Mucosa of rectum (tissue), 2 donors: ENCODE measurements at regions not wholly inside any gene's neighbourhood (a gene's known extent, or its start where the extent isn't known, plus 50 kb on each side); places are given as distances from the start of the nearest gene placed in this dataset.

Experiments
- H3K27ac ChIP-seq, 2 donors: one replicate each; pipeline ENCODE4 v1.7.0; 2013; ENCODE audit warnings: inconsistent platforms in 2 of 2, low read depth in 2 of 2, low read length in 2 of 2
- H3K27me3 ChIP-seq, 2 donors: one replicate each; pipeline ENCODE4 v1.7.0; 2013; ENCODE audit warnings: low read length in 2 of 2; ENCODE audit not compliant: control insufficient read depth in 2 of 2, insufficient read depth in 2 of 2
- H3K36me3 ChIP-seq, 2 donors: one replicate each; pipeline ENCODE4 v1.7.0; 2013; ENCODE audit warnings: low read length in 2 of 2; ENCODE audit not compliant: control insufficient read depth in 2 of 2, insufficient read depth in 2 of 2
- H3K4me1 ChIP-seq, 2 donors: one replicate each; pipeline ENCODE4 v1.7.0; 2013; ENCODE audit warnings: low read length in 2 of 2, mild to moderate bottlenecking in 1 of 2; ENCODE audit not compliant: control insufficient read depth in 2 of 2, insufficient read depth in 2 of 2
- H3K4me3 ChIP-seq, 2 donors: one replicate each; pipeline ENCODE4 v1.7.0; 2013; ENCODE audit warnings: low read length in 2 of 2
- H3K9ac ChIP-seq, 2 donors: one replicate each; pipeline ENCODE4 v1.7.0; 2013; ENCODE audit warnings: low read length in 2 of 2, low read depth in 1 of 2, mild to moderate bottlenecking in 1 of 2
- H3K9me3 ChIP-seq, 2 donors: one replicate each; pipeline ENCODE4 v1.7.0; 2013; ENCODE audit warnings: low read length in 2 of 2; ENCODE audit not compliant: control insufficient read depth in 2 of 2
- donor health status: healthy.
- donor health status: Normal muscosa, but diverticular disease.

- Histone ChIP-seq H3K9me3 (no peaks in the 10 kb centered on the region), H3K4me1 (no peaks in the 10 kb centered on the region), H3K36me3 (no peaks in the 10 kb centered on the region), H3K27me3 (no peaks in the 10 kb centered on the region), H3K9ac (no peak overlapping the region), H3K27ac (no peak overlapping the region), H3K4me3 (no peak overlapping the region)
Measured at GRCh38 chr1:213371847-213372619, 321.0 kb downstream of the RPS6KC1 start.

- Histone ChIP-seq H3K9me3 (no peaks in the 10 kb centered on the region), H3K9ac (no peak overlapping the region), H3K27me3 (no peaks in the 10 kb centered on the region), H3K36me3 (no peaks in the 10 kb centered on the region), H3K4me3 (no peak overlapping the region), H3K27ac (no peak overlapping the region), H3K4me1 (no peaks in the 10 kb centered on the region)
Measured at GRCh38 chr1:213374369-213374768, 323.3 kb downstream of the RPS6KC1 start.

GRCh38 chr1:213375002-213375401, 324.0 kb downstream of the RPS6KC1 start:
- H3K36me3 ChIP-seq: no peaks in the 10 kb centered on the region
- no peak overlapping the region for H3K27ac ChIP-seq
- no peaks in the 10 kb centered on the region for H3K4me1 ChIP-seq
- no peaks in the 10 kb centered on the region for H3K9me3 ChIP-seq
- no peak overlapping the region for H3K9ac ChIP-seq
- no peak overlapping the region for H3K4me3 ChIP-seq
- no peaks in the 10 kb centered on the region for H3K27me3 ChIP-seq

- no peak overlapping the region for H3K9ac ChIP-seq
- no peak overlapping the region for H3K27ac ChIP-seq
- H3K9me3 ChIP-seq: peaks cover 0 to 2% of the 10 kb centered on the region in 2 donors
- H3K4me1 ChIP-seq: no peaks in the 10 kb centered on the region
- H3K27me3 ChIP-seq: no peaks in the 10 kb centered on the region
- H3K4me3 ChIP-seq: no peak overlapping the region
- no peaks in the 10 kb centered on the region for H3K36me3 ChIP-seq
Measured at GRCh38 chr1:213376862-213377372, 325.9 kb downstream of the RPS6KC1 start.

GRCh38 chr1:213380865-213381264, 329.8 kb downstream of the RPS6KC1 start:
- Histone ChIP-seq H3K4me3 (no peak overlapping the region), H3K36me3 (no peaks in the 10 kb centered on the region), H3K9me3 (peaks cover 0 to 2% of the 10 kb centered on the region in 2 donors), H3K9ac (no peak overlapping the region), H3K27me3 (no peaks in the 10 kb centered on the region), H3K4me1 (no peaks in the 10 kb centered on the region), H3K27ac (no peak overlapping the region)

GRCh38 chr1:213381572-213382084, 330.6 kb downstream of the RPS6KC1 start:
- Histone ChIP-seq H3K4me3 (no peak overlapping the region), H3K4me1 (no peaks in the 10 kb centered on the region), H3K27ac (no peak overlapping the region), H3K27me3 (no peaks in the 10 kb centered on the region), H3K9ac (no peak overlapping the region), H3K36me3 (no peaks in the 10 kb centered on the region), H3K9me3 (peaks cover 0 to 2% of the 10 kb centered on the region in 2 donors)

DNA sequence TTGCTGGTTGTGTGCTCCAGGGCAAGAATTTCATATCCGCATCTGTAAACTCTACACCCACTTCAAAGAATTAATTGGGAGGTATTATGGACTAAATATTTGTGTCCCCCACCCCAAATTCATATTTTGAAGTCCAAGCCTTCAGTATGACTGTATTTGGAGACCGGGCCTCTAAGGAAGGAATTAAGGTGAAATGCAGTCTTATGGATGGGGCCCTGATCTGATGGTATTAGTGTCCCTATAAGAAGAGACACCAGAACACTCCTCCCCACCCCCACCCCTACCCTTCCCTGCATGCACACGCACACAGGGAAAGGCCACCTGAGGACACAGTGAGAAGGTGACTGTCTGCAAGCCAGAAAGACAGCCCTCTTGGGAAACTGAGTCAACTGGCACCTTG, 332.4 kb downstream of the RPS6KC1 start:
- no peaks in the 10 kb centered on the region for H3K4me1 ChIP-seq
- H3K27ac ChIP-seq: no peak overlapping the region
- no peak overlapping the region for H3K9ac ChIP-seq
- no peaks in the 10 kb centered on the region for H3K27me3 ChIP-seq
- peaks cover 0 to 2% of the 10 kb centered on the region in 2 donors for H3K9me3 ChIP-seq
- no peak overlapping the region for H3K4me3 ChIP-seq
- no peaks in the 10 kb centered on the region for H3K36me3 ChIP-seq

- no peak overlapping the region for H3K4me3 ChIP-seq
- H3K27me3 ChIP-seq: no peaks in the 10 kb centered on the region
- no peaks in the 10 kb centered on the region for H3K36me3 ChIP-seq
- H3K9ac ChIP-seq: no peak overlapping the region
- H3K27ac ChIP-seq: no peak overlapping the region
- peaks cover 0 to 2% of the 10 kb centered on the region in 2 donors for H3K9me3 ChIP-seq
- H3K4me1 ChIP-seq: no peaks in the 10 kb centered on the region
Measured at GRCh38 chr1:213385201-213385600, 334.2 kb downstream of the RPS6KC1 start.

GRCh38 chr1:213385806-213386324, 334.8 kb downstream of the RPS6KC1 start:
- H3K9me3 ChIP-seq: no peaks in the 10 kb centered on the region

GRCh38 chr1:213387380-213388015, 336.5 kb downstream of the RPS6KC1 start:
- no peaks in the 10 kb centered on the region for H3K9me3 ChIP-seq
- no peaks in the 10 kb centered on the region for H3K36me3 ChIP-seq
- H3K9ac ChIP-seq: no peak overlapping the region
- H3K4me3 ChIP-seq: no peak overlapping the region
- H3K27ac ChIP-seq: no peak overlapping the region
- H3K4me1 ChIP-seq: no peaks in the 10 kb centered on the region
- H3K27me3 ChIP-seq: no peaks in the 10 kb centered on the region

More at GRCh38 chr1:213385806-213386324, 334.8 kb downstream of the RPS6KC1 start:
- H3K27me3 ChIP-seq: no peaks in the 10 kb centered on the region
- H3K27ac ChIP-seq: no peak overlapping the region
- no peaks in the 10 kb centered on the region for H3K4me1 ChIP-seq
- H3K4me3 ChIP-seq: no peak overlapping the region
- no peak overlapping the region for H3K9ac ChIP-seq
- no peaks in the 10 kb centered on the region for H3K36me3 ChIP-seq
